Glutamatergic neuron (in vitro differentiated cells): ENCODE measurements at regions not wholly inside any gene's neighbourhood (a gene's known extent, or its start where the extent isn't known, plus 50 kb on each side); places are given as distances from the start of the nearest gene placed in this dataset.

Experiments
- DNase-seq: peaks from one replicate; pipeline ENCODE4 v3.0.0; 2022
- H3K27ac Mint-ChIP-seq: one replicate; pipeline ENCODE4 v1.8.0; 2020; ENCODE audit warnings: mild to moderate bottlenecking, mixed read lengths, inconsistent platforms; ENCODE audit not compliant: unreplicated experiment
- H3K27me3 Mint-ChIP-seq: one replicate; pipeline ENCODE4 v1.8.0; 2020; ENCODE audit warnings: mild to moderate bottlenecking, moderate library complexity, mixed read lengths, inconsistent platforms; ENCODE audit not compliant: unreplicated experiment
- H3K36me3 Mint-ChIP-seq: one replicate; pipeline ENCODE4 v1.8.0; 2020; ENCODE audit warnings: mild to moderate bottlenecking, mixed read lengths, inconsistent platforms; ENCODE audit not compliant: unreplicated experiment
- H3K4me1 Mint-ChIP-seq: one replicate; pipeline ENCODE4 v1.8.0; 2020; ENCODE audit warnings: mild to moderate bottlenecking, low read depth, mixed read lengths, inconsistent platforms; ENCODE audit not compliant: unreplicated experiment
- H3K4me3 Mint-ChIP-seq: one replicate; pipeline ENCODE4 v1.8.0; 2020; ENCODE audit warnings: mild to moderate bottlenecking, mixed read lengths, inconsistent platforms; ENCODE audit not compliant: unreplicated experiment
- H3K9me3 Mint-ChIP-seq: one replicate; pipeline ENCODE4 v1.8.0; 2020; ENCODE audit warnings: mild to moderate bottlenecking, moderate library complexity, mixed read lengths, inconsistent platforms; ENCODE audit not compliant: unreplicated experiment
- CTCF ChIP-seq: fragments of 200-600 bp; sonication (generic); IDR thresholded peaks from one replicate; pipeline ENCODE4 v1.5.0; 2021; ENCODE audit not compliant: partially characterized antibody, unreplicated experiment

DNA sequence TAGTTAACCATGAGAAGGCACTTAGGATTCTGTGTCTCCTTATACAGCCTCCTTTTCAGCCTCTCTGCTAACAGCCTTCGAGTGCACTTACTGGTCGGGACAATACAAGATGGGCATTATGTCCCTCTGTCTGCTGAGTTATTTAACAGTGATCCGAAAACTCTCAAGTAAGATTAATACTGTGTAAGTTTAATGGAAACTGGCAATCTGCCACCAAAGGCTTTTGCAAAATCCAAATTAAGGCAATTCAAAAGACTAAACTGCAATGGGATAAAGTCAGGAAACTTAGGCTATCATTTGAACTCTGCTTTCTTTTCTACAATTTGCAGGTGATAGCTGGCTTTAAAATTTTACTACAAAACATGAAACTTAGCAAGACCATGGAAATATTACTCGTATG is 477.8 kb downstream of the TFEC start:
- no peaks in the 10 kb centered on the region for H3K36me3 Mint-ChIP-seq
- no peaks in the 10 kb centered on the region for H3K4me1 Mint-ChIP-seq
- DNase-seq, result no peak
- no peak overlapping the region for H3K27ac Mint-ChIP-seq
- no peaks in the 10 kb centered on the region for H3K9me3 Mint-ChIP-seq
- no peak for TF ChIP-seq CTCF
- H3K27me3 Mint-ChIP-seq, result no peaks in the 10 kb centered on the region
- no peak overlapping the region for H3K4me3 Mint-ChIP-seq

DNA sequence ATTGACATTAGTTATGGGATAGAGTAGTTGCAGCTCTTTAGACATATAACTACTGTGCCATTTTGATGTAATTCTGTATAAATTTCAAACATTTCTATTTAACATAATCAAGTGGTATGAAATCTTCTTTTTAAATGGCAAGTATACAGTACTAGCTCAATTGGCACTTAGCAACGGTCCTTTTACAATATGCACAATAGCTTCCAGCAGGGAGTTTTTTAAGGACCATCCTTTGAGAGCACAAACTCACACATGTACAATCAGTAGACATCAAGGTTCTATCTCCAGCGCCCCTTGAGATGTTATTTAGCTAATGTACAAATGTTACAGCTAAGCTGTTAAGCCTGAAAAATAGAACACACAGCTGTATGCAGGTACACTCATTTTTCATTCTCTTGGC is 480.7 kb downstream of the TFEC start:
- no peak overlapping the region for H3K4me3 Mint-ChIP-seq
- TF ChIP-seq CTCF, result no peak
- no peaks in the 10 kb centered on the region for H3K36me3 Mint-ChIP-seq
- no peaks in the 10 kb centered on the region for H3K4me1 Mint-ChIP-seq
- no peaks in the 10 kb centered on the region for H3K9me3 Mint-ChIP-seq
- DNase-seq, result no peak
- H3K27ac Mint-ChIP-seq, result no peak overlapping the region
- no peaks in the 10 kb centered on the region for H3K27me3 Mint-ChIP-seq

- Mint-ChIP-seq H3K4me3 (no peak overlapping the region), H3K4me1 (no peaks in the 10 kb centered on the region), H3K27ac (no peak overlapping the region), H3K27me3 (no peaks in the 10 kb centered on the region), H3K36me3 (no peaks in the 10 kb centered on the region), H3K9me3 (no peaks in the 10 kb centered on the region)
- DNase-seq, result no peak
- TF ChIP-seq CTCF, result no peak
Measured at GRCh38 chr7:115548756-115549155, 481.8 kb downstream of the TFEC start.

DNA sequence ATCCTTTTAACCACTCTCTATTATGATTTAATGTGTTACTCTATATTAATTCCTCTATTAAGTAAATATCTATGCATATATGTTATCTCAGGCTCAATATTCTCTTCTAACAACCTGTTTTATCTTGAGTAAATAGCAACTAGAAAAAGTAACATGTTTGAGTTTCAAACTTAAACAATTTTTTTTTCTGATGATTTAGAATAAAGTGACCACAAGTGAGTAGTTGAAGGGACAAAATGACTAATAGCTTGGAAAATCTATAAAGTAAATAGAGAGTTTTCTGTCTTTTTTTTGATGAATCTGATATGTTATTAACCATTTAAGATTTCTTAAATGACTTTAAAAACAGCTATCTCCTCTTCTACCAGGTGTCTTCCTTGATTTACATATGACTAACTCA is 483.8 kb downstream of the TFEC start:
- Mint-ChIP-seq H3K36me3 (no peaks in the 10 kb centered on the region), H3K27me3 (no peaks in the 10 kb centered on the region), H3K4me1 (no peaks in the 10 kb centered on the region), H3K9me3 (no peaks in the 10 kb centered on the region), H3K27ac (no peak overlapping the region), H3K4me3 (no peak overlapping the region)
- DNase-seq, result no peak
- no peak for TF ChIP-seq CTCF

DNA sequence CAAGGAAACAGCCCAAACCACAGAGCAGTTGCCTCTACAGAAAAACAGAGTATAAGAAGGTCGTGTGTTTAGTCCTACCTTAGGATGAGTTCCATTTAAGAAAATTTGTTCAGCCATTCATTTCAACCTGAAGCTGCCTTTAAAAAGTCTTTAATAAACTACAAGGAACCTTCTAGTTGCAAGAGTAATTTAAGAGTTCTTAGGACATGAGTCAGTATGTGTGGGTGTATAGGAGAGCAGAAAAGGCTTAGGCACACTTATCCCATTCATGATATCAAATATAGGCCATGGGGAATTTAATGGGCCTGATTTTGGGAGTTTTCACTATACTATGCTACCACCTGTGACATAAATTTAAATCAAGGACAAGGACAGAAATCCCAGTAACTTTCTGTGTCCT is 496.8 kb downstream of the TFEC start:
- H3K4me3 Mint-ChIP-seq, result no peak overlapping the region
- H3K27ac Mint-ChIP-seq, result no peak overlapping the region
- H3K27me3 Mint-ChIP-seq, result no peaks in the 10 kb centered on the region
- peaks cover 3% of the 10 kb centered on the region for H3K9me3 Mint-ChIP-seq
- DNase-seq, result no peak
- TF ChIP-seq CTCF, result no peak
- no peaks in the 10 kb centered on the region for H3K36me3 Mint-ChIP-seq
- peaks cover 2% of the 10 kb centered on the region for H3K4me1 Mint-ChIP-seq
